IPS DF 4.7 (cell line): ENCODE measurements at regions not wholly inside any gene's neighbourhood (a gene's known extent, or its start where the extent isn't known, plus 50 kb on each side); places are given as distances from the start of the nearest gene placed in this dataset.
"Not testable (repeated sequence)": the region's sequence is repeated elsewhere in the genome, so short reads cannot be mapped to it uniquely, and the experiment has no call there.

ENCODE experiments used
- DNase-seq: peaks from one replicate; pipeline ENCODE4 v3.0.0-alpha.2; 2013; ENCODE audit warnings: low spot score; ENCODE audit errors: extremely low read depth

DNA sequence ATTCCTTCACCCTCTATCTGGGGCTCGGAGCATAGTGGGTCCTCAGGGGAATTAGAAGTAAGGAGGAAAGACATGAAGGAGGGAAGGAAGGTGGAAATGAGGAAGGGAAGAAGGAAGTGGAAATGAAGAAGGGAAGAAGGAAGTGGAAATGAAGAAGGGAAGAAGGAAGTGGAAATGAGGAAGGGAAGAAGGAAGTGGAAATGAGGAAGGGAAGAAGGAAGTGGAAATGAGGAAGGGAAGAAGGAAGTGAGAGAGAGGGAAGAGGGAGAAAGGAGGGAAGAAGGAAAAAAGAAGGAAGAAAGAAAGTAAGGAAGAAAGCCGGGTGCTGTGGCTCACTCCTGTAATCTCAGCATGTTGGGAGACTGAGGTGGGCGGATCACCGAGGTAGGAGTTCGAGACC is 125.6 kb upstream of the SALL4 start:
- not testable (repeated sequence) for DNase-seq

DNA sequence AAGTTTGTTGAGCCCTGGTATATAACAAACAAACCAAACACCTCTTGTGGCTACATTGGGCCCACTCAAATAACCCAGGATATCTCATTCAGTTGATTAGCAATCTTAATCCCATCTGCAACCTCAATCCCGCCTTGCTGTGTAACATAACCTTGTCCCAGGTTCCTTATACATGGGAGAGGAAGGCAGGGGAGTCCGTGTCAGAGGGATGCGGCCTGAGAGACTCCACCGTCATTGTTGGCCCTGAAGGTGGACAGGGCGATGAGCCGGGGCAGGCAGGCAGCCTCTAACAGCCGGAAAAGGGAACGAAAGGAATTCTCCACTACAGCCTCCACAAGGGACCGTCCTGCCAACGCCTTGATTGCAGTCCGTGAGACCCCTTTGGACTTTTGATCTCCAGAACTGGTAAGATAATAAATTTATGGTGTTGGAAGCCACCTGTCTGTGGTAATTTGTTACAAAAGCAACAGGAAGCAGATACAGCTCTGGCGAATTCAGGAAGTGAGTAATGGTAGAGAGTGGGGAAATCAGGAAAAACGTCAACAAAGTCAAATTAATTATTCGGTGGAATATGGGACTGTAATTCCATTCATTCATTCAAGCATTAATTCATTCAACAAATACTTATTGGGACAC is 124.5 kb upstream of the SALL4 start:
- no peak for DNase-seq

DNA sequence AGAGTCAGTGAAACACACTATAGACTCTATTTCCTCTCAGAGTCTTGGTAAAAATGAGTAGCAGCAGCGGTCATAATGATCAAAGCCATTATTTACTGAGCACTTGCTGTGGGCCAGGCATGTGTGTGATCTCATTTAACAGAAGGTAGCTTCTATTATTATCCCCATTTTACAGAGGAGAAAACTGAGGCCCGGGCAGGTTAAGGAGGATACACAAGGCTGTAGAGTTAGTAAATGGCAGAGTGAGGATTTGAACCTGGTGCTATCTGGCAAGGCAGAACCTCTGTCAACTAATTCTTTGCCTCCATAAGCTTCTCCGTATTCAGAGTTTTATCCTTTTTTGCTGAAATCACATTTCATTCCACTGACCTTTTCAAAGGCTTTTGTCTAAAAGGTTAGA is 122.2 kb upstream of the SALL4 start:
- DNase-seq: no peak

DNA sequence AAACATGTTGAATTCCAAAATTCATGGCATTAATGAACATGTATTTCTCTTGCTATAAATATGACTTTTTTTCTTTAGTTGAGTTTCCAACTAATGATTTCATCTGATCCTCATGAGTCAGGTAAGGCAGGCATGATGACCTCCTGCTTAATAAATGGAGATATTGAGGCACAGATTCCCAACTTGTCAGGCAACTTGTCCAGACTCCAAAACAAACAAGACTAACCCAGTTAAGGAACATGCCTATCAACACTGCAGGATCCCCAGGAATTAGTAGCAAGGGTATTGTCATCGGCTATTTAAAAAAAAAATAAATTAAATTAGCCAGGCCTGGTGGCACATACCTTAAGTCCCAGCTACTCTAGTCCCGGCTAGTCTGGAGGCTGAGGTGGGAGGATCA is 121.3 kb upstream of the SALL4 start:
- no peak for DNase-seq

DNA sequence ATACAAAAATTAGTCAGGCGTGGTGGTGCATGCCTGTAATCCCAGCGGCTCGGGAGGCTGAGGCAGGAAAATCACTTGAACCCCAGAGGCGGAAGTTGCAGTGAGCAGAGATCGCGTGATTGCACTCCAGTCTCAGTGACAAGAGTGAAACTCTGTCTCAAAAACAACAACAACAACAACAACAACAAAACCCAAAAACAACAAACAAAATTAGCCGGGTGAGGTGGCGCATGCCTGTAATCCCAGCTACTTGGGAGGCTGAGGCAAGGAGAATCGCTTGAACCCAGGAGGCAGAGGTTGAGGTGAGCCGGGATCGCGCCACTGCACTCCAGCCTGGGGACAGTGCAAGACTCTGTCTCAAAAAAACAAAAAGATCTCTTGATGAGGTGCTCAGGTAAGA is 120.5 kb upstream of the SALL4 start:
- not testable (repeated sequence) for DNase-seq

DNA sequence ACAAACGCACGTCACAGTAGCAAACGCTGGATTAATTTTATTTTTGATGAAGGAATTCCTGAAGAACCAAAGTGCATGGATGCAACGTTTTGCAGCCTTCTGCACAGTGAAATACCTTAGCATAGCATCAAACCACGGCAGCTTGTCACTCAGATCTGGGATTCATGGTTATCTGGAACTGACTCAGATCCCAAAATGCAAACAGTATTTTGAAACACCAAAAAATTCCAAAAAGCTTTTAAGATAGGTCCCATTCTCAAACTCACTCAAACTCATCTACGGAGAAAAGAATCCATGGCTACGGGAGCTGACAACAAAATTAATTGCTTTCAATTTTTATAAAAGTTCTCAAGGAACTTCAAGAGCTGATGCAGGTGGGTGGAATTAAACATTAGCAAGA is 116.2 kb upstream of the SALL4 start:
- no peak for DNase-seq

DNA sequence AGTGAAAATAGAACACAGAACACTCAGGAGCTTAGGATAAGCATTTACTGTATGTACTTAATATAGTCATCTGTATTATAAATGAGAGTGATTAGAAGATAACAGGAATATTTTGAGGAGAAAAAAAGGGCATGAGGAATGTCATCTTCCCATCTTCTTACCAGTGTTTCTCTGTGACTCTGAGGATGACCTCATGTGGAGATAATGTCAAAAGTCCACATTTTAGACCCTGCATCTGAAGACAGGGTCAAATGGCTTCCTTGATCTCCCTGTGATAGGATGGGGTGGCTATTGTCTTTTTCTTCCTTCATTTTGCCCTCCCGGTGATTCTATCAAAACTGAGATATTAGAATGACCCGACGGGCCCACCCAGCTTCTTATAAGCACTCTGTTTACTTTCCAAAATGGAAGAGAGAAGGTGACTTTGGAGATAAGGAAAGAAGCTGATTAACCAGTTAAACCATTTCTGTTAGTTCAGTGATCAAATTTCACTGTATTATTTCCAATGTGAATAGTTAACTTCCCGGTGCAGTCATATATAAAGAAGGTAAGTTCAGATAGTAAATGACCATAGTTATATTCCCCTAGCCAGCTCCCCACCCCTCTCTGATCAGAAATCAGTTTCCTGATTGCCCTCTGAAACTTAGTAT is 115.7 kb upstream of the SALL4 start:
- DNase-seq: no peak

DNA sequence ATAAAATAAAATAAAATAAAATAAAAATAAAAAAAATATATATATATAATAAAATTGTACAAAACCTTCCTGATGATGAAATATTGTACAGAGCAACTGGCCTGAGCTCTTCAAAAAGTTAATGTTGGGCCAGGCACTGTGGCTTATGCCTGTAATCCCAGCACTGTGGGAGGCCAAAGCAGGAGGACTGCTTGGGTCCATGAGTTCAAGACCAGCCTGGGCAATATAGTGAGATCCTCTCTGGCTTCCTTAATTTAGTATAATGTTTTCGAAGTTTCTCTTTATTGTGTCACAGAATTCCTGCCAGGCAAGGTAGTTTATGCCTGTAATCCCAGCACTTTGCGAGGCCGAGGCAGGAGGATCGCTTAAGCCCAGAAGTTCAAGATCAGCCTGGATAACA is 113.9 kb upstream of the SALL4 start:
- DNase-seq: no peak

DNA sequence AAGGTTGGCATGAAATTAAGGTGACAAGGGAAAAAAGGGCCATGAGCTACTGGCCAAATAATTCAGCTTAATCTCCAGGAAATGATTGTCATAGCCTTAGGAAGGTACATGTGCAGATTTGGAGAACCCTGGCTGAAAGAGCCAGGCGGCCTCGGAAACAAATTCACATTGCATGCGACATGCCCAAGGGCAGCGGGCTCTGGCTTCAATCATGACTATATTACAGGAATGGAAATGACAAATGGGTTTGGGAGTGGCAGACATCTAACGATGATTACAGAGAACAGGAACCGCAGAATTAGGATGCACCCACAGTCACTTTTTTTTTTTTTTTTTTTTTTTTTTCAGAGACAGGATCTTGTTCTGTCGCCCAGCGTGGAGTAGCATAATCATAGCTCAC is 112.4 kb upstream of the SALL4 start:
- no peak for DNase-seq

DNA sequence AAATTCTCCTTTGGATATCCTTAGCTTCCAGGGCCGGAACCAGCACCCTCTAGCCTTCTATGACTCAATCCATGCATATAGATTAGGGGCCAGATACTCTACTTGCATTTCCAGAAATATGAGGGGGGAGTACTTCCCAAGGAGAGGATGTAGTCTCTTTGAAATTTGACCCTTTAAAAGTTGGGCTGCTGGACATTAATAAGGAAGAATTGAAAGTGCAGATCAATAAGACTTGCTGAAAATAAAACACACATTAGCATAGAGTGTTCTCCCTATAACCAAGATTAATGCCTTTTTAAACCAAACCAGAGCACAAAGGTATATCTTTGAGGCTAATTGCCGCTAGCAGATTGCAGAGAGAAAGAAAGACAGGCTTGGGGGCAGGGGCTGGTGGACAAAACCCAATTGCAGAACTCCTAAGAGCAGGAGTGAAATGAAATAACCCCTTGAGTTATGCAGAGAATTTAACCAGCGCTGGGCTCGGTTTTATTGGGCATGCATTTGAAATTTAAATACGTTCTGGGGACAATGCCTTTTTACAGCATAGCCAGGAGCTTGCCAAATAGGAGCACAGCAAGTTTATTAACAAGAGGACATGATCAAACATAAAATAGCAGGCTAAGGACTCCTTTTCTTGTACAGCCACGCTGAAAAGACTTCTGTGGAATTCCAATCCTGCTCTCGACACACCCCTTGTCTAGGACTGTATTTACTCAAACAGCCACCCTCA is 108.2 kb upstream of the SALL4 start:
- no peak for DNase-seq

DNA sequence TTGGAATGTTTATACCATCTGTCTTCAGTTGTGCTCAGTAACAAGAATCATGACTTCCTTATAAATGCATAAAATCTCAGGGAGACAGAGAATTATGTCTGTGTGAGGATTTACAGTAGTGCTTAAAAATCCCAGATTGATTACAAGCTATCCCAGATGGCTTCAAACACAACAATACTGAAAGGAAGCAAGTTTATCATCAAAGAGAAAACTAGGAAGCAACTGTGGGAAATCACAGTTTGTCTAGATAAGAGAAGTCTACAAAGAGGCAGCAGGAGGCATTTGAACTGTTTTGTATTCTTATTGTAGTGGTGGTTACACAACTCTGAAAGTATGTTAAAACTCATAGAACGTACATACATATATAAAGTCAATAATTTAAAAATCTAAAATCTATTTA is 104.4 kb upstream of the SALL4 start:
- DNase-seq: no peak

DNA sequence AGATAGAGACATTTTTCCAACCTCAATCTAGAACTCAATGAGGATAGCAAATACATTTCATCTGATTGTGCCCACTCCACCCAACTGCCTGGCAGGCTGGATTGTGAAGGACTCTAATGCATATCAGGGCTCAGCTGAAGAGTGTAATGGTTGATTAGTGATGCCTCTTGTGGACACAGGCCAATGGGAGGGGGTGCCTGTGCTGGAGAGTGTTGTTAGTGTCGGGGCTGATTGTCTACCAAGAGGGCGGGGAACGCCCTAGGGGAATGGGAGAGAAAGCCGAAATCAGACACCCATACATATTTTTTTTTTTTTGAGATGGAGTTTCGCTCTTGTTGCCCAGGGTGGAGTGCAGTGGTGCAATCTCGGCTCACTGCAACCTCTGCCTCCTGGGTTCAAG is 103.7 kb upstream of the SALL4 start:
- no peak for DNase-seq

DNA sequence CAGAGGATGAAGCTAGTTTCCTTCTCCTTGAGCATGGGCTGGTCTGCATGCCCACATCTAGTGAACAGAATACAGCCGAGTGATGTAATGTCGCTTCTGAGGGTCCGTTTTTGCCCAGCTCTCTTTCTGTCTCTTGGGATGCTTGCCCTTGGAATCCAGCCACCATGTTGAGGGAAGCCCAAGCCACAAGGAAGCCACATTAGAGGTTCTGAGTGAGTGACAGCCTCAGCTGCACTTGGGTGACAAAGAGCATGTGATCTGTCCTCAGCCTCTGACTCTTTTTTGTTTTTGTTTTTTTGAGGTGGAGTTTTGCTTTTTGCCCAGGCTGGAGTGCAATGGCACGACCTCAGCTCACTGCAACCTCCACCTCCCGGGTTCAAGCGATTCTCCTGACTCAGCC is 100.6 kb upstream of the SALL4 start:
- no peak for DNase-seq

DNA sequence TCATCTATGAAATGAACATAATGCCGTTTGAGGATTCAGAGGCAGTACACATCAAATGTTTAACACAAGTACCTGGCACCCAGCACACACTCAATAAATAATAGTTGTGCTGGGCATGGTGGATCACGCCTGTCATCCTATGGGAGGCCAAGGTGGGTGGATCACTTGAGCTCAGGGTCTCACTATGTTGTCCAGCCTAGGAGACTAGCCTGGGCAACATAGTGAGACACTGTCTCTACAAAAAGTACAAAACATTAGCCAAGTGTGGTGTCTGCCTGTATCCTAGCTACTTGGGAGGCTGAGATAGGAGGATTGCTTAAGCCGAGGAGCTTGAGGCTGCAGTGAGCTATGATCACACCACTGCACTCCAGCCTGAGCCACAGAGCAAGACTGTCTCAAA is 98.1 kb upstream of the SALL4 start:
- no peak for DNase-seq

DNA sequence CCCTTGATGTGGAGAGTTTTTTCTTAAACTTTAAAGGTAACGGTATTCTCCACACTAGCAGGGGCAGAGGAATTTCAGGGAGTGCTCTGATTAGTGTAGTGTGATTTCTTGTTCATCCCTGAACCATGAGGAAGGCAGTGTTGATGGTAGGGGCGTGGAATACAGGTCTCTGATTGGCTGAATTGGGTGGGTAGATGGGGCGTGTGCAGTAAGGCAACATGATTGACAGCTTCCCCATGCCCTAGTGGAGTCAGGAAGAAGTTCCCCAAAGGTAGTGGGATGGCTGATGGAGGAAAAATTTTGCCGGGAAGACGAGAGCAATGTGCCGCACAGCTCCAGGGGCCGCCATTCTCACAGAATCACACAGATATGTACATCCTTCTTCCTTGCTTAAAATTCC is 97.4 kb upstream of the SALL4 start:
- DNase-seq: no peak

DNA sequence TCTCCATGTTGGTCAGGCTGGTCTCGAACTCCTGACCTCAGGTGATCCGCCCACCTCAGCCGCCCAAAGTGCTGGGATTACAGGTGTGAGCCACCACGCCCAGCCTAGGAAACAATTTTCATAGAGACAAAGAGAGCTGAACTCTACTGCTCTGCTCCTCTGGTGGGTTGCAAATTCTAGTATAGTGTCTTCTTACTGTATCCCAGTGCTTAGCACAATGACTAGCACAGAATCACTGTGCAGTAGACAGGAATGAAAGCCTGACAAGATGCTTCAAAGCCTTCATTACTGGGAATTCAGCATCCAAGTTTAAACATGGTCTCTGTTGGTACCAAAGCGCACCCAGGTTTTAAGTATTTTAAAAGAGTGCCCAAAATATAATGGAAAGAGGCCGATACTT is 96.5 kb upstream of the SALL4 start:
- DNase-seq: no peak

DNA sequence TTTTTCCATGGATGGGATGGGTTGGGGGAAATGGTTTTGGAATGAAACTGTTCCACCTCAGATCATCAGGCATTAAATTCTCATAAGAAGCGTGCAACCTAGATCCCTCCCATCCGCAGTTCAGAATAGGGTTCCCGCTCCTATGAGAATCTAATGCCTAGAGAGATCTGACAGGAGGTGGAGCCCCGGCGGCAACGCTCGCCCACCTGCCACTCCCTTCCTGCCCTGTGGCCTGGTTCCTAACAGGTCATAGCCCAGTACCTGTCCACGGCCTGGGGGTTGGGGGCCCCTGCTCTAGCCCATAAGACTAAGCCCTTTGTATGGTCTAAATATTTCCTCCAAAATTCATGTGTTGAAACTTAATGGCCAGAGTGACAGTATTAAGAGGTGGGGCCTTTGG is 92.3 kb upstream of the SALL4 start:
- no peak for DNase-seq

DNA sequence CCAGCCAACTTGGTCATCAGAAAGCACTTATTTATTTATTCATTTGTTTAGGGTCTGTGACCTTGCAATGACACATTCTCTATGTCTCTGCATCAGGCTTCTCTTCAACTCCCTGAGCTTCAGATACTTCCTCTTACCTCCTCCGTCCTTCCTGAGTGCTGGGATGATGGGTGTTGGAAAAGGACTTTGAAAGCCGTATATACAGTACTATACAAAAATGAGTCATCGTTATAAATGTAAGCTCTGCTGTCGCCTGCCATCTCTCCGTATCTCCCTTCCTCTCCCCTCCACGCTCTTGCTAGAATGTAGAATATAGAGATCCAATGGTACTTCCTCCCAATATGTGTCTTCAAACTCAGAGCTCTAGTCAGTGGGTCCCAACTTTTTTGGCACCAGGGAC is 91.9 kb upstream of the SALL4 start:
- DNase-seq: no peak

DNA sequence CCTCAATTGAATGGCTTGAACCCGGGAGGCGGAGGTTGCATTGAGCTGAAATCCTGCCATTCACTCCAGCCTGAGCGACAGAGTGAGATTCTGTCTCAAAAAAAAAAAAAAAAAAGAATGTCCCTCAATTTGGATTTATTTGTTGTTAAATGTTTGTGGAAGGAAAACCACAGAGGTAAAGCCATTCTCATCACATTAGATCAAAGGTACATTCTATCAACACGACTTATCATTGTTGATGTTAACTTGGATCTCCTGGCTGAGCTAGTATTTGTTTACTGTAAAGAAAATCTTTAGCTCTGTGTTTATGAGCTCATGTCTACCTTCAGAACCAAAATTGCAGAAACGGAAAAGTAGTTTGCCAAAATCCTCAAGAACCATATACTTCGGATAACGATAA is 91.4 kb upstream of the SALL4 start:
- DNase-seq: no peak

DNA sequence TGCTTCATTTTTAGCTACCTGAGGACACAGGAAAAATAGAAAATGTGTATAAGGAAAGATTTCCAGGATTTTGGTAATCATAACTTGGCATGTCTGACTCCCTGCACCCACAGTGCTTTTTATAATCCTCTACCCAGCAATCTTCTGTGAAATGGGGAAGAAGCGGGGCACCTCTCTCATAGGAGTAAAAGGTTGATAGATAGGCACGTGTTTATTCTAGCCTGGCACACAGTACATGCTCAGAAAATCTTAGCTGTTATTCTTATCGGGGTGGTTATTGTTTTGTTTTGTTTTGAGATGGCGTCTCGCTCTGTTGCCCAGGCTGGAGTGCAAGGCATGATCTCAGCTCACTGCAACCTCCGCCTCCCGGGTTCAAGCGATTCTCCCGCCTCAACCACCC is 87.7 kb upstream of the SALL4 start:
- DNase-seq: no peak

DNA sequence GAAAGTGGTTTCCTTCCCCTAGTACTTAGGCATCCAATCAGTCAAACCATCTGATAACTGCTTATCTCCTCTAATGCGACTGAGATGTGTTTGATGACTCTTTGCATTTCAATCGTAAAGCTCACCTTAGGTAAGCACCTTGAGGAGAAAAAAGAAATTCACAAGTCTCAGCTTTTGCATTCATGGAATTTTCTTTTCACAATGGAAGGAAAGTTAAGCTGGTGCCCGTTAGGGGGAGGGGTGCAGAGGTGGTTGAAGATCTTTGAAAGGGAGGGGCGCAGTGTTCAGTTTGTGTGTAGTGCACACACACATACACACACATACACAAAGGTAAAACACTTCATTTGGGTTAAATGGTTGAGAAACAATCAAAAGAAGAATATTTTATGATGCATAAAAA is 87.1 kb upstream of the SALL4 start:
- no peak for DNase-seq

DNA sequence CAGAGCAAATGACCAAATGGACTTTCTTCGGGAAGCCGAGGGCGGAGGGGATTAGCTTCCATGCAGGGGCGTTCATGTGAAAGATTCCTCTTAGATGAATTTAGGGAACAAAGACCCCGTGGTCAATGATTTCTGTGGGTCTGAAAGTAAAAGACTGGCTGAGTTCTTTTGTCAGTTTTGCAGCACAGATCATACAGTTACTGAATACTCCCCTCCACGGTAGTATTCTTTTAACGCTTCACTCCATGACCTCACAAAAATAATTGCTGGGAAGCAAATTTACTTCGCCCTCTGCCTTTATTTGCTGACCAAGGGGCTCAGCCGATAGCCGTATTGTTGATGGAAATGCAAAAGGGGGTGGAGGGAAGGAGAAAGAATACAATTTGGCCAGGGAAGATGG is 86.0 kb upstream of the SALL4 start:
- no peak for DNase-seq
